AG04449 (cell line): ENCODE measurements at regions not wholly inside any gene's neighbourhood (a gene's known extent, or its start where the extent isn't known, plus 50 kb on each side); places are given as distances from the start of the nearest gene placed in this dataset.

ENCODE experiments used
- CTCF ChIA-PET: fragments of 350-600 bp; formaldehyde crosslinking; extraction: SDS; loops from one replicate; lab custom pipeline; 2021; ENCODE audit warnings: antibody characterized with exemption; lab: Yijun Ruan, JAX
- POLR2A ChIA-PET: fragments of 400-600, 350-600 bp; formaldehyde crosslinking; extraction: SDS; loops from one replicate; lab custom pipeline; 2020; ENCODE audit warnings: antibody characterized with exemption, inconsistent platforms; lab: Yijun Ruan, JAX
- DNase-seq: peaks from one replicate; pipeline ENCODE4 v3.0.0-alpha.2; 2010; ENCODE audit warnings: low read depth, low spot score
- H3K4me3 ChIP-seq: 2 replicates; pipeline ENCODE4 v1.5.1; 2011; ENCODE audit warnings: low read depth, mild to moderate bottlenecking, control low read depth, low read length
- CTCF ChIP-seq: IDR thresholded peaks from one replicate; pipeline ENCODE4 v1.5.1; 2011; ENCODE audit warnings: mild to moderate bottlenecking, moderate library complexity, low read length, control low read depth, inconsistent platforms; ENCODE audit not compliant: insufficient read depth; ENCODE audit errors: missing control alignments

DNA sequence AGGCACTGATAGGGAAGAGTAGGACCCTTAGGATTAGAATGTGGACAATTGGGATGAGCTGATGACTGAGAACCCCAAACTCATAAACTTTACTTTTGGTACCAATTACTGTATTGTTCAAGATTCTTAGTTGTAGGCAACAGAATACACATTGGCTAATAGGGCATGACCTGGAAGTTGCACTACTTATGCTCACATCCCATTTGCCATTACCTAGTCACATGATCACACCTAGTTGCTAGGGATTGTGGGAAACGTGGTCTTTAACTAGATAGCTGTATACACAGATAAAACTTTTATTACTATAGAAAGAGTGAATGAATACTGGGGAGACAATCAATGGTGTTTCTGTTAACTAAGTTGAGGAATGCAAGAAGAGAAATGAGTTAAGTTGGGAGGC, 113.4 kb upstream of the AKIRIN2 start:
- DNase-seq: no peak
- ChIA-PET CTCF (no interaction called here), POLR2A (no interaction called here)
- no peak overlapping the region for H3K4me3 ChIP-seq
- TF ChIP-seq CTCF: no peak

GRCh38 chr6:87808005-87808757, 106.1 kb upstream of the AKIRIN2 start:
- CTCF ChIA-PET: no interaction called here
- DNase-seq: no peak
- H3K4me3 ChIP-seq: no peak overlapping the region
- POLR2A ChIA-PET: interaction anchor here (0.7 kb wide), 1 partner anchor 71 kb away, joined by 3 read pairs; no protein-coding TSS in a partner anchor
- TF ChIP-seq CTCF: no peak

- POLR2A ChIA-PET: no interaction called here
- TF ChIP-seq CTCF: no peak
- CTCF ChIA-PET: interaction anchor here (1.3 kb wide), 1 partner anchor 10 kb away, joined by 7 read pairs; no protein-coding TSS in a partner anchor
These were observed 105.4 kb upstream of the AKIRIN2 start for GRCh38 chr6:87807475-87807874.

GRCh38 chr6:87806635-87807034, 104.6 kb upstream of the AKIRIN2 start:
- DNase-seq: no peak
- POLR2A ChIA-PET: no interaction called here
- no peak for TF ChIP-seq CTCF
- H3K4me3 ChIP-seq: no peak overlapping the region
- CTCF ChIA-PET: interaction anchor here (1.3 kb wide), 1 partner anchor 10 kb away, joined by 7 read pairs; no protein-coding TSS in a partner anchor

More at GRCh38 chr6:87807475-87807874, 105.4 kb upstream of the AKIRIN2 start:
- no peak overlapping the region for H3K4me3 ChIP-seq
- DNase-seq: no peak

- no peak overlapping the region for H3K4me3 ChIP-seq
- ChIA-PET POLR2A (no interaction called here), CTCF (interaction anchor here (1.3 kb wide), 1 partner anchor 11 kb away, joined by 7 read pairs; no protein-coding TSS in a partner anchor)
- no peak for TF ChIP-seq CTCF
- DNase-seq: no peak
These were observed 104.1 kb upstream of the AKIRIN2 start for GRCh38 chr6:87806099-87806498.

DNA sequence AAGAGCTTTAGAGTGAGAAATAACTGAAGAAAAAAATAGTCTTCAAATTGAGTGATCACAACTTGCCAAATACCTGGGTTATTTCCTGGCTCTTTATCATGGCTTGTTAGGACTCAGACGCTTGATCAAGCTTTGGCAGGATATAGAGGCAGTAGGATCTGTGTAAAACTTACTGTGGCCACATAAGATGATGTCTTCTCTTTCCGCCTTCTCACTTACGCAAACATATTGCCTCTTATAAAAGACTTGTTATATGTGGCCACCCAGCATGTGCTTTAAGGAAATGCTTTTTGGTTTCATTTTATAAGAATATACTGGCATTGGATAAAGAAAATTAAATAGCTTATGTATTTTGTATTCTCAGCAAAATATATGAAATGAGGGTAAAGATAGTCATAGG, 101.8 kb upstream of the AKIRIN2 start:
- no peak overlapping the region for H3K4me3 ChIP-seq
- DNase-seq: no peak
- no peak for TF ChIP-seq CTCF
- ChIA-PET POLR2A (no interaction called here), CTCF (no interaction called here)
